HG02798 (cell line): ENCODE measurements at regions not wholly inside any gene's neighbourhood (a gene's known extent, or its start where the extent isn't known, plus 50 kb on each side); places are given as distances from the start of the nearest gene placed in this dataset.
"Not testable (repeated sequence)": the region's sequence is repeated elsewhere in the genome, so short reads cannot be mapped to it uniquely, and the experiment has no call there.

ENCODE experiments used
- ATAC-seq: cut with Tn5 transposase; IDR thresholded peaks from one replicate; pipeline ENCODE4 v1.9.1; 2021; ENCODE audit warnings: mild to moderate bottlenecking; ENCODE audit not compliant: unreplicated experiment, poor library complexity

- ATAC-seq: no peak
Measured at GRCh38 chr1:232579958-232580941, 49.7 kb downstream of the SIPA1L2 start.

GRCh38 chr1:232579466-232579865 lies 50.5 kb downstream of the SIPA1L2 start:
- ATAC-seq: no peak

- no peak for ATAC-seq
Measured at GRCh38 chr1:232578651-232579195, 51.2 kb downstream of the SIPA1L2 start.

- no peak for ATAC-seq
Measured at GRCh38 chr1:232577772-232578171, 52.2 kb downstream of the SIPA1L2 start.

GRCh38 chr1:232576537-232576936 lies 53.4 kb downstream of the SIPA1L2 start:
- no peak for ATAC-seq

GRCh38 chr1:232575763-232576040 lies 54.2 kb downstream of the SIPA1L2 start:
- ATAC-seq: no peak

- no peak for ATAC-seq
Measured at GRCh38 chr1:232574889-232575762, 54.8 kb downstream of the SIPA1L2 start.

GRCh38 chr1:232574077-232574476 lies 55.9 kb downstream of the SIPA1L2 start:
- ATAC-seq: no peak

GRCh38 chr1:232571523-232571922 lies 58.4 kb downstream of the SIPA1L2 start:
- ATAC-seq: no peak

- no peak for ATAC-seq
Measured at GRCh38 chr1:232570007-232570406, 59.9 kb downstream of the SIPA1L2 start.

GRCh38 chr1:232569554-232569921 lies 60.4 kb downstream of the SIPA1L2 start:
- ATAC-seq: not testable (repeated sequence)

- ATAC-seq: no peak
Measured at GRCh38 chr1:232568906-232569553, 60.9 kb downstream of the SIPA1L2 start.

GRCh38 chr1:232568331-232568852 lies 61.5 kb downstream of the SIPA1L2 start:
- ATAC-seq: no peak

GRCh38 chr1:232566093-232566492 lies 63.8 kb downstream of the SIPA1L2 start:
- no peak for ATAC-seq

- ATAC-seq: no peak
Measured at GRCh38 chr1:232562855-232563510, 67.0 kb downstream of the SIPA1L2 start.

- ATAC-seq: no peak
Measured at GRCh38 chr1:232561381-232561780, 68.6 kb downstream of the SIPA1L2 start.

- no peak for ATAC-seq
Measured at GRCh38 chr1:232560940-232561339, 69.0 kb downstream of the SIPA1L2 start.

- ATAC-seq: no peak
Measured at GRCh38 chr1:232558954-232559353, 71.0 kb downstream of the SIPA1L2 start.

GRCh38 chr1:232557502-232558191 lies 72.3 kb downstream of the SIPA1L2 start:
- ATAC-seq: no peak
